Glutamatergic neuron (in vitro differentiated cells): ENCODE measurements at regions not wholly inside any gene's neighbourhood (a gene's known extent, or its start where the extent isn't known, plus 50 kb on each side); places are given as distances from the start of the nearest gene placed in this dataset.

ENCODE experiments used
- DNase-seq: peaks from one replicate; pipeline ENCODE4 v3.0.0; 2022
- H3K27ac Mint-ChIP-seq: one replicate; pipeline ENCODE4 v1.8.0; 2020; ENCODE audit warnings: mild to moderate bottlenecking, mixed read lengths, inconsistent platforms; ENCODE audit not compliant: unreplicated experiment
- H3K27me3 Mint-ChIP-seq: one replicate; pipeline ENCODE4 v1.8.0; 2020; ENCODE audit warnings: mild to moderate bottlenecking, moderate library complexity, mixed read lengths, inconsistent platforms; ENCODE audit not compliant: unreplicated experiment
- H3K36me3 Mint-ChIP-seq: one replicate; pipeline ENCODE4 v1.8.0; 2020; ENCODE audit warnings: mild to moderate bottlenecking, mixed read lengths, inconsistent platforms; ENCODE audit not compliant: unreplicated experiment
- H3K4me1 Mint-ChIP-seq: one replicate; pipeline ENCODE4 v1.8.0; 2020; ENCODE audit warnings: mild to moderate bottlenecking, low read depth, mixed read lengths, inconsistent platforms; ENCODE audit not compliant: unreplicated experiment
- H3K4me3 Mint-ChIP-seq: one replicate; pipeline ENCODE4 v1.8.0; 2020; ENCODE audit warnings: mild to moderate bottlenecking, mixed read lengths, inconsistent platforms; ENCODE audit not compliant: unreplicated experiment
- H3K9me3 Mint-ChIP-seq: one replicate; pipeline ENCODE4 v1.8.0; 2020; ENCODE audit warnings: mild to moderate bottlenecking, moderate library complexity, mixed read lengths, inconsistent platforms; ENCODE audit not compliant: unreplicated experiment
- CTCF ChIP-seq: fragments of 200-600 bp; sonication (generic); IDR thresholded peaks from one replicate; pipeline ENCODE4 v1.5.0; 2021; ENCODE audit not compliant: partially characterized antibody, unreplicated experiment

DNA sequence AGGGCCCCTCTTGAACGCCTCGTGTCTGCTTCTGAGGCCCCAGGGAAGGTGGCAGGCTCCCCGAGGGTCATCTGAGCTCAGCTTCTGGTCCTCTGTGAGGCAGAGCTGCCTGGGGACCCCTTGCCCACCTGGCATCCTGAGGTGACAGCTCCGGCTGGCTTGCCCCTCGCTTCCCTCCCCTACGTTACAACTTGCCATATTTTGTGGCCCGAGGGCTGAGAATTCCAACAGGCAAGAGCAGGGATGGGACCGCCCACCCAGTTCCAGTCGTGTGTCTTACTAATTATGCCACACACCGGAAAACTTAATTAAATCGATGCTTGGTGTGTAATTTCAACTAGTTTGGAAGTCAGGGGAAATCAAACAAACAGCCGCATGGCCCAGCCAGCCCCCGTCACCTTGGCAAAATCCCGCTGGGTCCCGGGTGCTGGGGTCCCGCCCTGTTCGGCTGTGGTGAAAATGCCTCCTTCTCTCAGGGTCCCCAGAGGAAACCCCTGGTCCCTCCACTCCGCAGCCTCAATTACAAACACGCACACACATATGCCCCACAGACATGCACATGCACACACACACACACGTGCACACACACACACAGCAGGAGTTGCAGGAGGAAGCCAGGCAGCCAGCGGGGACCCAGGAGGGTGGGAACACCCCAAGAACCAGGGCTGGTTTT lies 221.0 kb upstream of the IER5L start:
- H3K27ac Mint-ChIP-seq, result no peak overlapping the region
- H3K4me3 Mint-ChIP-seq, result no peak overlapping the region
- no peaks in the 10 kb centered on the region for H3K36me3 Mint-ChIP-seq
- DNase-seq, result no peak
- peaks cover 16% of the 10 kb centered on the region for H3K27me3 Mint-ChIP-seq
- H3K9me3 Mint-ChIP-seq, result peaks cover 4% of the 10 kb centered on the region
- no peak for TF ChIP-seq CTCF
- peaks cover 19% of the 10 kb centered on the region for H3K4me1 Mint-ChIP-seq

- no peak for TF ChIP-seq CTCF
- Mint-ChIP-seq H3K27me3 (peaks cover 14% of the 10 kb centered on the region), H3K4me3 (no peak overlapping the region), H3K27ac (no peak overlapping the region), H3K4me1 (peaks cover 18% of the 10 kb centered on the region), H3K36me3 (no peaks in the 10 kb centered on the region), H3K9me3 (peaks cover 2% of the 10 kb centered on the region)
- no peak for DNase-seq
These were observed 220.3 kb upstream of the IER5L start for GRCh38 chr9:129398101-129398960.

GRCh38 chr9:129397335-129397734 lies 219.3 kb upstream of the IER5L start:
- no peak overlapping the region for H3K4me3 Mint-ChIP-seq
- TF ChIP-seq CTCF, result no peak
- peaks cover 20% of the 10 kb centered on the region for H3K4me1 Mint-ChIP-seq
- no peaks in the 10 kb centered on the region for H3K36me3 Mint-ChIP-seq
- H3K27ac Mint-ChIP-seq, result no peak overlapping the region
- peaks cover 9% of the 10 kb centered on the region for H3K27me3 Mint-ChIP-seq
- peaks cover 4% of the 10 kb centered on the region for H3K9me3 Mint-ChIP-seq
- no peak for DNase-seq

- no peak overlapping the region for H3K27ac Mint-ChIP-seq
- H3K4me3 Mint-ChIP-seq, result no peak overlapping the region
- no peak for DNase-seq
- no peaks in the 10 kb centered on the region for H3K36me3 Mint-ChIP-seq
- H3K27me3 Mint-ChIP-seq, result peaks cover 9% of the 10 kb centered on the region
- H3K4me1 Mint-ChIP-seq, result peaks cover 24% of the 10 kb centered on the region
- no peak for TF ChIP-seq CTCF
- H3K9me3 Mint-ChIP-seq, result peaks cover 6% of the 10 kb centered on the region
These were observed 218.3 kb upstream of the IER5L start for GRCh38 chr9:129396365-129396708.
